ENCODE measurements at regions not wholly inside any gene's neighbourhood (a gene's known extent, or its start where the extent isn't known, plus 50 kb on each side); places are given as distances from the start of the nearest gene placed in this dataset.

- no peak for DNase-seq (ENCODE audit: low spot score)
Observed at GRCh38 chr11:11756718-11757117, 85.1 kb upstream of the USP47 start.

GRCh38 chr11:11755871-11756270 lies 85.9 kb upstream of the USP47 start:
- no peak for DNase-seq (ENCODE audit: low spot score)

GRCh38 chr11:11752679-11753078 lies 89.1 kb upstream of the USP47 start:
- no peak for DNase-seq (ENCODE audit: low spot score)

GRCh38 chr11:11750017-11750878 lies 91.5 kb upstream of the USP47 start:
- DNase-seq (ENCODE audit: low spot score), result no peak

GRCh38 chr11:11748706-11749365 lies 92.9 kb upstream of the USP47 start:
- peak; percentile 31 for DNase-seq (ENCODE audit: low spot score)

- DNase-seq (ENCODE audit: low spot score), result no peak
Observed at GRCh38 chr11:11747570-11747969, 94.2 kb upstream of the USP47 start.

GRCh38 chr11:11746449-11746848 lies 95.3 kb upstream of the USP47 start:
- DNase-seq (ENCODE audit: low spot score), result no peak

- no peak for DNase-seq (ENCODE audit: low spot score)
Observed at GRCh38 chr11:11743216-11743615, 98.6 kb upstream of the USP47 start.

- no peak for DNase-seq (ENCODE audit: low spot score)
Observed at GRCh38 chr11:11742486-11742885, 99.3 kb upstream of the USP47 start.

GRCh38 chr11:11740836-11741235 lies 100.9 kb upstream of the USP47 start:
- no peak for DNase-seq (ENCODE audit: low spot score)

- no peak for DNase-seq (ENCODE audit: low spot score)
Observed at GRCh38 chr11:11740073-11740702, 101.6 kb upstream of the USP47 start.

- no peak for DNase-seq (ENCODE audit: low spot score)
Observed at GRCh38 chr11:11738370-11738769, 103.4 kb upstream of the USP47 start.

- no peak for DNase-seq (ENCODE audit: low spot score)
Observed at GRCh38 chr11:11735586-11735985, 106.2 kb upstream of the USP47 start.

GRCh38 chr11:11733246-11733747 lies 108.5 kb upstream of the USP47 start:
- no peak for DNase-seq (ENCODE audit: low spot score)

- peak; percentile 13 for DNase-seq (ENCODE audit: low spot score)
Observed at GRCh38 chr11:11732116-11732515, 109.7 kb upstream of the USP47 start.

- DNase-seq (ENCODE audit: low spot score), result peak; percentile 52
Observed at GRCh38 chr11:11731311-11732083, 109.7 kb upstream of the GALNT18 start.

GRCh38 chr11:11728386-11728785 lies 106.6 kb upstream of the GALNT18 start:
- no peak for DNase-seq (ENCODE audit: low spot score)

GRCh38 chr11:11725438-11725837 lies 103.6 kb upstream of the GALNT18 start:
- no peak for DNase-seq (ENCODE audit: low spot score)

- no peak for DNase-seq (ENCODE audit: low spot score)
Observed at GRCh38 chr11:11724994-11725393, 103.2 kb upstream of the GALNT18 start.

- no peak for DNase-seq (ENCODE audit: low spot score)
Observed at GRCh38 chr11:11722861-11723260, 101.1 kb upstream of the GALNT18 start.

- no peak for DNase-seq (ENCODE audit: low spot score)
Observed at GRCh38 chr11:11722246-11722645, 100.4 kb upstream of the GALNT18 start.

- DNase-seq (ENCODE audit: low spot score), result no peak
Observed at GRCh38 chr11:11718511-11718910, 96.7 kb upstream of the GALNT18 start.
